ENCODE measurements at regions not wholly inside any gene's neighbourhood (a gene's known extent, or its start where the extent isn't known, plus 50 kb on each side); places are given as distances from the start of the nearest gene placed in this dataset.

- Histone ChIP-seq H3K4me1 (ENCODE audit: control insufficient read depth, low read depth, low read length) (peaks cover 5% of the 10 kb centered on the region), H3K27me3 (ENCODE audit: control insufficient read depth, insufficient read depth, low read length) (no peaks in the 10 kb centered on the region), H3K9ac (ENCODE audit: low read length) (no peak overlapping the region), H3K4me3 (ENCODE audit: low read length) (no peak overlapping the region), H3K27ac (ENCODE audit: low read length) (no peak overlapping the region), H3K36me3 (ENCODE audit: control insufficient read depth, low read depth, low read length) (no peaks in the 10 kb centered on the region), H3K9me3 (ENCODE audit: control insufficient read depth, low read depth, low read length) (no peaks in the 10 kb centered on the region)
Observed at GRCh38 chr13:39859898-39860297, 204.4 kb downstream of the COG6 start.

GRCh38 chr13:39862900-39863299, 207.4 kb downstream of the COG6 start:
- no peak overlapping the region for H3K9ac ChIP-seq (ENCODE audit: low read length)
- H3K9me3 ChIP-seq (ENCODE audit: control insufficient read depth, low read depth, low read length) = no peaks in the 10 kb centered on the region
- peaks cover 5% of the 10 kb centered on the region for H3K4me1 ChIP-seq (ENCODE audit: control insufficient read depth, low read depth, low read length)
- no peak overlapping the region for H3K4me3 ChIP-seq (ENCODE audit: low read length)
- H3K27ac ChIP-seq (ENCODE audit: low read length) = no peak overlapping the region
- no peaks in the 10 kb centered on the region for H3K27me3 ChIP-seq (ENCODE audit: control insufficient read depth, insufficient read depth, low read length)
- no peaks in the 10 kb centered on the region for H3K36me3 ChIP-seq (ENCODE audit: control insufficient read depth, low read depth, low read length)

- H3K9me3 ChIP-seq (ENCODE audit: control insufficient read depth, low read depth, low read length) = no peaks in the 10 kb centered on the region
- no peak overlapping the region for H3K27ac ChIP-seq (ENCODE audit: low read length)
- no peak overlapping the region for H3K9ac ChIP-seq (ENCODE audit: low read length)
- peaks cover 5% of the 10 kb centered on the region for H3K4me1 ChIP-seq (ENCODE audit: control insufficient read depth, low read depth, low read length)
- no peak overlapping the region for H3K4me3 ChIP-seq (ENCODE audit: low read length)
- H3K27me3 ChIP-seq (ENCODE audit: control insufficient read depth, insufficient read depth, low read length) = no peaks in the 10 kb centered on the region
- no peaks in the 10 kb centered on the region for H3K36me3 ChIP-seq (ENCODE audit: control insufficient read depth, low read depth, low read length)
Observed at GRCh38 chr13:39864221-39864620, 208.8 kb downstream of the COG6 start.

- Histone ChIP-seq H3K4me3 (ENCODE audit: low read length) (no peak overlapping the region), H3K27ac (ENCODE audit: low read length) (no peak overlapping the region), H3K27me3 (ENCODE audit: control insufficient read depth, insufficient read depth, low read length) (no peaks in the 10 kb centered on the region), H3K9me3 (ENCODE audit: control insufficient read depth, low read depth, low read length) (no peaks in the 10 kb centered on the region), H3K9ac (ENCODE audit: low read length) (no peak overlapping the region), H3K4me1 (ENCODE audit: control insufficient read depth, low read depth, low read length) (peaks cover 5% of the 10 kb centered on the region), H3K36me3 (ENCODE audit: control insufficient read depth, low read depth, low read length) (no peaks in the 10 kb centered on the region)
Observed at GRCh38 chr13:39866722-39867121, 211.3 kb downstream of the COG6 start.

- no peak overlapping the region for H3K9ac ChIP-seq (ENCODE audit: low read length)
- H3K9me3 ChIP-seq (ENCODE audit: control insufficient read depth, low read depth, low read length) = no peaks in the 10 kb centered on the region
- H3K27ac ChIP-seq (ENCODE audit: low read length) = no peak overlapping the region
- H3K4me1 ChIP-seq (ENCODE audit: control insufficient read depth, low read depth, low read length) = peaks cover 5% of the 10 kb centered on the region
- H3K4me3 ChIP-seq (ENCODE audit: low read length) = no peak overlapping the region
- H3K27me3 ChIP-seq (ENCODE audit: control insufficient read depth, insufficient read depth, low read length) = no peaks in the 10 kb centered on the region
- no peaks in the 10 kb centered on the region for H3K36me3 ChIP-seq (ENCODE audit: control insufficient read depth, low read depth, low read length)
Observed at GRCh38 chr13:39867807-39868206, 212.3 kb downstream of the COG6 start.

GRCh38 chr13:39870197-39870747, 214.8 kb downstream of the COG6 start:
- Histone ChIP-seq H3K27me3 (ENCODE audit: control insufficient read depth, insufficient read depth, low read length) (no peaks in the 10 kb centered on the region), H3K9me3 (ENCODE audit: control insufficient read depth, low read depth, low read length) (no peaks in the 10 kb centered on the region)

GRCh38 chr13:39874331-39875053, 219.0 kb downstream of the COG6 start:
- Histone ChIP-seq H3K9ac (ENCODE audit: low read length) (no peak overlapping the region), H3K36me3 (ENCODE audit: control insufficient read depth, low read depth, low read length) (no peaks in the 10 kb centered on the region), H3K4me1 (ENCODE audit: control insufficient read depth, low read depth, low read length) (no peaks in the 10 kb centered on the region), H3K9me3 (ENCODE audit: control insufficient read depth, low read depth, low read length) (no peaks in the 10 kb centered on the region), H3K4me3 (ENCODE audit: low read length) (no peak overlapping the region), H3K27ac (ENCODE audit: low read length) (no peak overlapping the region), H3K27me3 (ENCODE audit: control insufficient read depth, insufficient read depth, low read length) (no peaks in the 10 kb centered on the region)

More at GRCh38 chr13:39870197-39870747, 214.8 kb downstream of the COG6 start:
- Histone ChIP-seq H3K36me3 (ENCODE audit: control insufficient read depth, low read depth, low read length) (no peaks in the 10 kb centered on the region), H3K4me1 (ENCODE audit: control insufficient read depth, low read depth, low read length) (no peaks in the 10 kb centered on the region), H3K9ac (ENCODE audit: low read length) (no peak overlapping the region), H3K4me3 (ENCODE audit: low read length) (no peak overlapping the region), H3K27ac (ENCODE audit: low read length) (no peak overlapping the region)

- Histone ChIP-seq H3K27ac (ENCODE audit: low read length) (no peak overlapping the region), H3K9me3 (ENCODE audit: control insufficient read depth, low read depth, low read length) (no peaks in the 10 kb centered on the region), H3K27me3 (ENCODE audit: control insufficient read depth, insufficient read depth, low read length) (no peaks in the 10 kb centered on the region), H3K36me3 (ENCODE audit: control insufficient read depth, low read depth, low read length) (no peaks in the 10 kb centered on the region), H3K9ac (ENCODE audit: low read length) (no peak overlapping the region), H3K4me1 (ENCODE audit: control insufficient read depth, low read depth, low read length) (no peaks in the 10 kb centered on the region), H3K4me3 (ENCODE audit: low read length) (no peak overlapping the region)
Observed at GRCh38 chr13:39875111-39875987, 219.9 kb downstream of the COG6 start.

- Histone ChIP-seq H3K36me3 (ENCODE audit: control insufficient read depth, low read depth, low read length) (no peaks in the 10 kb centered on the region), H3K4me1 (ENCODE audit: control insufficient read depth, low read depth, low read length) (no peaks in the 10 kb centered on the region), H3K27ac (ENCODE audit: low read length) (no peak overlapping the region), H3K27me3 (ENCODE audit: control insufficient read depth, insufficient read depth, low read length) (no peaks in the 10 kb centered on the region), H3K4me3 (ENCODE audit: low read length) (no peak overlapping the region), H3K9ac (ENCODE audit: low read length) (no peak overlapping the region), H3K9me3 (ENCODE audit: control insufficient read depth, low read depth, low read length) (no peaks in the 10 kb centered on the region)
Observed at GRCh38 chr13:39876258-39876657, 220.8 kb downstream of the COG6 start.

GRCh38 chr13:39877134-39877533, 221.7 kb downstream of the COG6 start:
- no peak overlapping the region for H3K9ac ChIP-seq (ENCODE audit: low read length)
- H3K27ac ChIP-seq (ENCODE audit: low read length) = no peak overlapping the region
- H3K4me3 ChIP-seq (ENCODE audit: low read length) = no peak overlapping the region
- no peaks in the 10 kb centered on the region for H3K4me1 ChIP-seq (ENCODE audit: control insufficient read depth, low read depth, low read length)
- no peaks in the 10 kb centered on the region for H3K9me3 ChIP-seq (ENCODE audit: control insufficient read depth, low read depth, low read length)
- no peaks in the 10 kb centered on the region for H3K36me3 ChIP-seq (ENCODE audit: control insufficient read depth, low read depth, low read length)
- no peaks in the 10 kb centered on the region for H3K27me3 ChIP-seq (ENCODE audit: control insufficient read depth, insufficient read depth, low read length)

GRCh38 chr13:39879286-39880035, 224.0 kb downstream of the COG6 start:
- H3K27me3 ChIP-seq (ENCODE audit: control insufficient read depth, insufficient read depth, low read length) = no peaks in the 10 kb centered on the region
- no peak overlapping the region for H3K27ac ChIP-seq (ENCODE audit: low read length)
- H3K4me1 ChIP-seq (ENCODE audit: control insufficient read depth, low read depth, low read length) = no peaks in the 10 kb centered on the region
- no peaks in the 10 kb centered on the region for H3K36me3 ChIP-seq (ENCODE audit: control insufficient read depth, low read depth, low read length)
- no peak overlapping the region for H3K9ac ChIP-seq (ENCODE audit: low read length)
- no peak overlapping the region for H3K4me3 ChIP-seq (ENCODE audit: low read length)
- H3K9me3 ChIP-seq (ENCODE audit: control insufficient read depth, low read depth, low read length) = no peaks in the 10 kb centered on the region
